Transverse colon (tissue), 3 donors: ENCODE measurements at regions not wholly inside any gene's neighbourhood (a gene's known extent, or its start where the extent isn't known, plus 50 kb on each side); places are given as distances from the start of the nearest gene placed in this dataset.

ENCODE experiments used
- CTCF ChIP-seq, 5 experiments: fragments of 200-600 bp in 3 of 5; fragments of 450-650 bp in 2 of 5; sonication (generic) in 3 of 5; IDR thresholded peaks; 1 replicate in 2 of 5; 2 replicates in 3 of 5; pipeline ENCODE4 v1.5.1; 2016 to 2017; ENCODE audit warnings: antibody characterized with exemption in 5 of 5, inconsistent platforms in 3 of 5, mild to moderate bottlenecking in 2 of 5, moderate library complexity in 1 of 5
- POLR2A ChIP-seq: fragments of 450-650 bp; IDR thresholded peaks from one replicate; pipeline ENCODE4 v1.6.1; 2016; ENCODE audit warnings: antibody characterized with exemption, mild to moderate bottlenecking, moderate library complexity

- TF ChIP-seq CTCF (IDR thresholded peaks at IDR 0.05) = no peak
- no peak for TF ChIP-seq POLR2A
These were observed 186.0 kb downstream of the TMTC3 start for GRCh38 chr12:88328090-88328489.
